ENCODE measurements at regions not wholly inside any gene's neighbourhood (a gene's known extent, or its start where the extent isn't known, plus 50 kb on each side); places are given as distances from the start of the nearest gene placed in this dataset.

DNA sequence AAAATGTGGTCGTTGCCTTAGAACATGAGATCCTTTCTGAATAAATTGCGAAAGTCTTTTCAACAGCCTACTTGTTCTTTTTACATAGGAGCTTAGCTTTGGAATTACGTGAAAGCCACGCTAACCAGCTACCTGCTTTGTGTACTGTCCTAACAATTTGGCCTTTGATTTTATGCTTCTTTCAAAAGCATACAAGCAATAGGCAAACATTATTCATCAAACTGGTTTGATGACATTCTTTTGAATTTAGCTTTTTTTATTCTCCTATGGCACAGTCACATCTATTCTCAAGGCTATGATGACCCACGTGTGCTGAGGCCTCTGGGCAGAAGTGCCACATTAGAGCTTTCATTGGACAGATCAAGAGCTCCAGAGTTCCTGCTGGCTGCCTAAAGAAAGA, 178.0 kb upstream of the DPT start:
- H3K9me3 Mint-ChIP-seq (ENCODE audit: unreplicated experiment), result peaks cover 2% of the 10 kb centered on the region
- TF ChIP-seq, protein P1, sequence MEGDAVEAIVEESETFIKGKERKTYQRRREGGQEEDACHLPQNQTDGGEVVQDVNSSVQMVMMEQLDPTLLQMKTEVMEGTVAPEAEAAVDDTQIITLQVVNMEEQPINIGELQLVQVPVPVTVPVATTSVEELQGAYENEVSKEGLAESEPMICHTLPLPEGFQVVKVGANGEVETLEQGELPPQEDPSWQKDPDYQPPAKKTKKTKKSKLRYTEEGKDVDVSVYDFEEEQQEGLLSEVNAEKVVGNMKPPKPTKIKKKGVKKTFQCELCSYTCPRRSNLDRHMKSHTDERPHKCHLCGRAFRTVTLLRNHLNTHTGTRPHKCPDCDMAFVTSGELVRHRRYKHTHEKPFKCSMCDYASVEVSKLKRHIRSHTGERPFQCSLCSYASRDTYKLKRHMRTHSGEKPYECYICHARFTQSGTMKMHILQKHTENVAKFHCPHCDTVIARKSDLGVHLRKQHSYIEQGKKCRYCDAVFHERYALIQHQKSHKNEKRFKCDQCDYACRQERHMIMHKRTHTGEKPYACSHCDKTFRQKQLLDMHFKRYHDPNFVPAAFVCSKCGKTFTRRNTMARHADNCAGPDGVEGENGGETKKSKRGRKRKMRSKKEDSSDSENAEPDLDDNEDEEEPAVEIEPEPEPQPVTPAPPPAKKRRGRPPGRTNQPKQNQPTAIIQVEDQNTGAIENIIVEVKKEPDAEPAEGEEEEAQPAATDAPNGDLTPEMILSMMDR (IDR thresholded peaks at IDR 0.05; ENCODE audit: partially characterized antibody, unreplicated experiment), result no peak
- peaks cover 4% of the 10 kb centered on the region for H3K4me1 Mint-ChIP-seq (ENCODE audit: low read depth, unreplicated experiment)
- no peak overlapping the region for H3K4me3 Mint-ChIP-seq (ENCODE audit: unreplicated experiment)
- no peak for DNase-seq
- no peaks in the 10 kb centered on the region for H3K36me3 Mint-ChIP-seq (ENCODE audit: unreplicated experiment)
- H3K27me3 Mint-ChIP-seq (ENCODE audit: unreplicated experiment), result no peaks in the 10 kb centered on the region
- no peak overlapping the region for H3K27ac Mint-ChIP-seq (ENCODE audit: unreplicated experiment)

DNA sequence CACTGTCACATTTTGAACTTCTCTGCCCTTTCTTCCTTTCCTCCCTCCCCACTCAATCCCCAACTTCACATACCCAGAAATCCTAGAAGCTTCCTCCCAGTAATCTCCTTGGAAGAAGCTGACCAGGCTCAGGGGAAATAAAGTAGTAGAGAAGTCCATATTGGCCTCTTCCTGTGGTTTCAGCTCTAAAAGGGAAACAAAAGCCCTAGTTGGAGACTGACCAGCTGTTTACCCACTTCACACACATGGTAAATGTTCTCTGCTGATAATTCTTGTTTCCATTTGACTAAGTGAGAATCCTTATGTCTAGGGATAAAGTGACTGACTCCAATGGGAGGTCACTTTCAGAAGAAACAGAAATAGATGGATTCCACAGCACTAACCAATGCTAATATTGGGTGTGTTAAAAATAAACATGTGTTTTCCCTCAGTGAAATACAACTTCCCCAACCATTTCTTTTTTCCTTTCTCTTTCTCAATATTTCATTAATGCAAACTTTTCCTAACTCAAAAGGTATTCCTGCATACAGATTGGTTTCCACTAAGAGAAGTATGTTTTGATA, 178.9 kb upstream of the DPT start:
- Mint-ChIP-seq H3K27ac (ENCODE audit: unreplicated experiment) (no peak overlapping the region), H3K36me3 (ENCODE audit: unreplicated experiment) (no peaks in the 10 kb centered on the region), H3K27me3 (ENCODE audit: unreplicated experiment) (no peaks in the 10 kb centered on the region), H3K4me3 (ENCODE audit: unreplicated experiment) (no peak overlapping the region), H3K4me1 (ENCODE audit: low read depth, unreplicated experiment) (peaks cover 5% of the 10 kb centered on the region), H3K9me3 (ENCODE audit: unreplicated experiment) (peaks cover 2% of the 10 kb centered on the region)
- DNase-seq, result no peak
- TF ChIP-seq, protein P1 (IDR thresholded peaks at IDR 0.05; ENCODE audit: partially characterized antibody, unreplicated experiment), result no peak

DNA sequence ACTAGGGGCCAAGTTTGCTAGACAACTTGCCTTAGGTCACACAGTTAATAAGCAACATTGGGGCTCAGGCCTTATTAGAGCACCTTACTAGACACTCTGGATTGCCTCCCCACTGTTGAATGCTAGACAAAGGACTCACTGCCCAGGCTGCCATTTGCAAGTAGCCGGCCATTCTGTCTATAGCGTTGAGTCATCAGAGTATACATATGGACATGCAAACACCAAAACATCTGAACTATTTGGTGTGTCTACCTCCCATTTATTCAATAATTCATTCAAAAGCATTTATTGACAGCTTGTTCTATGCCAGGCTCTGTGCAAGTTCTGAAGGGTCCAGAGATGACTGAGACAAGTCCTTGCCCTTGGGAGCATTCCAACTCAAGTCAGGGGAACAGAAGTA, 181.4 kb upstream of the DPT start:
- no peaks in the 10 kb centered on the region for H3K27me3 Mint-ChIP-seq (ENCODE audit: unreplicated experiment)
- TF ChIP-seq, protein P1 (IDR thresholded peaks at IDR 0.05; ENCODE audit: partially characterized antibody, unreplicated experiment), result no peak
- H3K4me3 Mint-ChIP-seq (ENCODE audit: unreplicated experiment), result no peak overlapping the region
- H3K4me1 Mint-ChIP-seq (ENCODE audit: low read depth, unreplicated experiment), result peaks cover 5% of the 10 kb centered on the region
- H3K9me3 Mint-ChIP-seq (ENCODE audit: unreplicated experiment), result no peaks in the 10 kb centered on the region
- H3K27ac Mint-ChIP-seq (ENCODE audit: unreplicated experiment), result no peak overlapping the region
- DNase-seq, result no peak
- no peaks in the 10 kb centered on the region for H3K36me3 Mint-ChIP-seq (ENCODE audit: unreplicated experiment)

DNA sequence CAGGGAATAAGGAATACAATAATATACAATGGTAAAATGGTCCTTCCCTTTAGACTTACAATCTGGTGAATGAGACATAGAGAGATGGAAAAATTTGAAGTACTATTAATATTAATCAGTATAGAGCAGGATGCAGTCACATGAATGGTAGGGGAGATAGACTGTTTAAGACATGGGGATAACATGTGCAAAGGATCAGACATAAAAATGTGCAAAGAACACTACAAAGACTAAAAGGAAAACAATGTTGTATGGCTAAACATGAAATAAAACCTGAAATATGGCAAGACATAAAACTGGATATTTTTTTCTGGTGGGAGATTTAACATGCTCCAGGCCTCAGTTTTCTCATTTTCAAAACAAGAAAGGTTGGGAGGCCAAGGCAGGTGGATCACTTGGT, 182.4 kb upstream of the DPT start:
- Mint-ChIP-seq H3K27me3 (ENCODE audit: unreplicated experiment) (no peaks in the 10 kb centered on the region), H3K4me1 (ENCODE audit: low read depth, unreplicated experiment) (peaks cover 5% of the 10 kb centered on the region)
- no peak for DNase-seq

DNA sequence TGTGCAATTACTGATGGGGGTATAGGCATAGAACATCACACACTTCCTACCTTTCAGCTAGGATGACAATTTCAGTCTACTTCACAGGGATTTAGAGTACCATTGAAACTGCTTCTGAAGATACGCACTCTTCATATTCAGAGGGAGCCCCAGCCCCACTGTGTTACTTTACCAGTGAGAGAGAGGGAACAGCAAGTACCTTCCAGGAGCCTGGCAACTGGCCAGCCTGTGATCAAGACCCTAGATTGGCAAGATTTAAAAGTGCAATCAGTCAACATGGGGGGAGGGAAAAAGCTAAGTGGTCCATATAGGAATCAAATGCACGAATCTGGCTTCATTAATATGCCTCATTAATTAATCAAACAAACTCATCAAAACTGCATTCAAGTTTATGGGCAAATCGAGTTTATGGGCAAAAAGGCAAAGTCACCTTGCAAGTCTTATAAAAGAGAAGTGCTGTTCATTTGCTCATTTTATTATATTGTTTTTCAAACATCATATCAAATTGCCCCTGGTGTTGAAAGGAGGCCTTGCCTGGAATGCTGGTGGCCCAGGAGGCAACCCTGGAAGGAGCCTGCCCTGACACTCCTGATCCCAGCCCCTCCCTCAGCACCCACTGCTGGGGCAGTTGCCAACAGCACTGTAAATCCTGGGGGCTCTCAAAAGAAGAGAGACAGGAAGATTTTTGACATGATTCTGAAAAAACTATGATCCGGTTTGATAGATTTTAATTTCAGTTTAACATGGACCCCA, 184.9 kb upstream of the DPT start:
- H3K9me3 Mint-ChIP-seq (ENCODE audit: unreplicated experiment), result no peaks in the 10 kb centered on the region
- no peak for DNase-seq
- no peaks in the 10 kb centered on the region for H3K36me3 Mint-ChIP-seq (ENCODE audit: unreplicated experiment)
- TF ChIP-seq, protein P1 (IDR thresholded peaks at IDR 0.05; ENCODE audit: partially characterized antibody, unreplicated experiment), result no peak
- H3K4me1 Mint-ChIP-seq (ENCODE audit: low read depth, unreplicated experiment), result peaks cover 2% of the 10 kb centered on the region
- H3K27me3 Mint-ChIP-seq (ENCODE audit: unreplicated experiment), result peaks cover 1% of the 10 kb centered on the region
- H3K4me3 Mint-ChIP-seq (ENCODE audit: unreplicated experiment), result no peak overlapping the region
- H3K27ac Mint-ChIP-seq (ENCODE audit: unreplicated experiment), result no peak overlapping the region

More for the DNA sequence above, 182.4 kb upstream of the DPT start:
- Mint-ChIP-seq H3K4me3 (ENCODE audit: unreplicated experiment) (no peak overlapping the region), H3K36me3 (ENCODE audit: unreplicated experiment) (no peaks in the 10 kb centered on the region), H3K27ac (ENCODE audit: unreplicated experiment) (no peak overlapping the region), H3K9me3 (ENCODE audit: unreplicated experiment) (no peaks in the 10 kb centered on the region)
- TF ChIP-seq, protein P1 (IDR thresholded peaks at IDR 0.05; ENCODE audit: partially characterized antibody, unreplicated experiment), result no peak

Measured in glutamatergic neuron (in vitro differentiated cells).